Astrocyte (in vitro differentiated cells and primary cell): ENCODE measurements at regions not wholly inside any gene's neighbourhood (a gene's known extent, or its start where the extent isn't known, plus 50 kb on each side); places are given as distances from the start of the nearest gene placed in this dataset.

Experiments
- DNase-seq: peaks from one replicate; pipeline ENCODE4 v3.0.0-alpha.2; 2010; ENCODE audit warnings: low read depth
- FAIRE-seq: peaks from 2 replicates; lab custom pipeline; 2011; peaks lifted over from hg19 to GRCh38; lab: Jason Lieb, UNC
- H2AFZ ChIP-seq: 2 replicates; pipeline ENCODE4 v1.6.0; 2012; ENCODE audit warnings: low read depth, low read length, inconsistent platforms
- H3K27ac ChIP-seq: 2 replicates; pipeline ENCODE4 v1.5.1; 2011; ENCODE audit warnings: low read depth, low read length, inconsistent platforms
- H3K27me3 ChIP-seq: 2 replicates; pipeline ENCODE4 v1.6.0; 2011; ENCODE audit warnings: low read length, inconsistent platforms; ENCODE audit not compliant: insufficient read depth
- H3K36me3 ChIP-seq: 2 replicates; pipeline ENCODE4 v1.5.1; 2011; ENCODE audit warnings: low read length, inconsistent platforms; ENCODE audit not compliant: insufficient read depth
- H3K4me1 ChIP-seq: 2 replicates; pipeline ENCODE4 v1.5.1; 2011; ENCODE audit warnings: low read length, inconsistent platforms; ENCODE audit not compliant: insufficient read depth
- H3K4me2 ChIP-seq: 2 replicates; pipeline ENCODE4 v1.6.0; 2012; ENCODE audit warnings: low read length, inconsistent platforms
- H3K4me3 ChIP-seq: 2 replicates; pipeline ENCODE4 v1.5.1; 2011; ENCODE audit warnings: low read depth, mild to moderate bottlenecking, low read length, inconsistent platforms; ENCODE audit not compliant: insufficient read depth
- H3K79me2 ChIP-seq: 2 replicates; pipeline ENCODE4 v1.6.0; 2012; ENCODE audit warnings: mild to moderate bottlenecking, low read length, inconsistent platforms; ENCODE audit not compliant: insufficient read depth
- H3K9ac ChIP-seq: 2 replicates; pipeline ENCODE4 v1.6.0; 2012; ENCODE audit warnings: mild to moderate bottlenecking, low read length, inconsistent platforms
- H3K9me3 ChIP-seq: 2 replicates; pipeline ENCODE4 v1.5.1; 2012; ENCODE audit warnings: low read depth, mild to moderate bottlenecking, low read length, inconsistent platforms; ENCODE audit not compliant: insufficient read depth
- H4K20me1 ChIP-seq: 2 replicates; pipeline ENCODE4 v1.6.0; 2012; ENCODE audit warnings: low read length, inconsistent platforms; ENCODE audit not compliant: insufficient read depth
- H3K27ac Mint-ChIP-seq: one replicate; pipeline ENCODE4 v1.8.0; 2021; ENCODE audit warnings: mild to moderate bottlenecking, mixed read lengths; ENCODE audit not compliant: unreplicated experiment
- H3K27me3 Mint-ChIP-seq: one replicate; pipeline ENCODE4 v1.8.0; 2021; ENCODE audit warnings: low read depth, mixed read lengths; ENCODE audit not compliant: unreplicated experiment
- H3K36me3 Mint-ChIP-seq: one replicate; pipeline ENCODE4 v1.8.0; 2021; ENCODE audit warnings: low read depth, mixed read lengths; ENCODE audit not compliant: unreplicated experiment
- H3K4me1 Mint-ChIP-seq: one replicate; pipeline ENCODE4 v1.8.0; 2021; ENCODE audit warnings: low read depth, mixed read lengths; ENCODE audit not compliant: unreplicated experiment
- H3K4me3 Mint-ChIP-seq: one replicate; pipeline ENCODE4 v1.8.0; 2021; ENCODE audit warnings: mild to moderate bottlenecking, moderate library complexity, mixed read lengths; ENCODE audit not compliant: unreplicated experiment
- H3K9me3 Mint-ChIP-seq: one replicate; pipeline ENCODE4 v1.8.0; 2021; ENCODE audit warnings: mild to moderate bottlenecking, mixed read lengths; ENCODE audit not compliant: unreplicated experiment
- CTCF ChIP-seq: IDR thresholded peaks from 2 replicates; pipeline ENCODE4 v1.5.1; 2011; ENCODE audit warnings: low read depth, mild to moderate bottlenecking, inconsistent platforms, low read length, moderate library complexity; ENCODE audit not compliant: insufficient read depth
- EZH2 ChIP-seq: IDR thresholded peaks from 2 replicates; pipeline ENCODE4 v1.6.1; 2012; ENCODE audit warnings: mild to moderate bottlenecking, low read length, inconsistent platforms; ENCODE audit not compliant: insufficient read depth

GRCh38 chr2:188024811-188025210 lies 266.9 kb upstream of the GULP1 start:
- Histone ChIP-seq H3K9ac (no peak overlapping the region), H3K27me3 (no peaks in the 10 kb centered on the region), H2AFZ (no peak overlapping the region), H3K36me3 (no peaks in the 10 kb centered on the region), H3K4me3 (no peak overlapping the region), H3K9me3 (peaks cover 2% of the 10 kb centered on the region), H3K4me1 (no peaks in the 10 kb centered on the region), H4K20me1 (no peaks in the 10 kb centered on the region), H3K27ac (no peak overlapping the region), H3K4me2 (no peak overlapping the region), H3K79me2 (no peaks in the 10 kb centered on the region)
- FAIRE-seq, result no peak
- no peak for TF ChIP-seq CTCF
- no peak for TF ChIP-seq EZH2
- Mint-ChIP-seq H3K4me3 (no peak overlapping the region), H3K9me3 (peaks cover 5% of the 10 kb centered on the region), H3K4me1 (no peaks in the 10 kb centered on the region), H3K27me3 (no peaks in the 10 kb centered on the region), H3K27ac (no peak overlapping the region), H3K36me3 (no peaks in the 10 kb centered on the region)
- no peak for DNase-seq

- Histone ChIP-seq H2AFZ (no peak overlapping the region), H3K36me3 (no peaks in the 10 kb centered on the region), H3K27me3 (no peaks in the 10 kb centered on the region), H3K9me3 (no peaks in the 10 kb centered on the region), H3K27ac (no peak overlapping the region), H3K79me2 (no peaks in the 10 kb centered on the region), H3K9ac (no peak overlapping the region), H3K4me1 (no peaks in the 10 kb centered on the region), H3K4me3 (no peak overlapping the region), H3K4me2 (no peak overlapping the region), H4K20me1 (no peaks in the 10 kb centered on the region)
- Mint-ChIP-seq H3K27me3 (no peaks in the 10 kb centered on the region), H3K27ac (no peak overlapping the region), H3K36me3 (no peaks in the 10 kb centered on the region), H3K4me3 (no peak overlapping the region), H3K4me1 (no peaks in the 10 kb centered on the region), H3K9me3 (peaks cover 2% of the 10 kb centered on the region)
- FAIRE-seq (no peak), DNase-seq (no peak)
- TF ChIP-seq EZH2 (no peak), CTCF (no peak)
Measured at GRCh38 chr2:188028739-188029138, 262.9 kb upstream of the GULP1 start.

- FAIRE-seq, result no peak
Measured at GRCh38 chr2:188032306-188032705, 259.4 kb upstream of the GULP1 start.

More at GRCh38 chr2:188032306-188032705, 259.4 kb upstream of the GULP1 start:
- Histone ChIP-seq H3K9ac (no peak overlapping the region), H3K27ac (no peak overlapping the region), H3K4me1 (no peaks in the 10 kb centered on the region), H3K27me3 (no peaks in the 10 kb centered on the region), H3K4me2 (no peak overlapping the region), H2AFZ (no peak overlapping the region), H3K4me3 (no peak overlapping the region), H3K36me3 (no peaks in the 10 kb centered on the region), H3K9me3 (no peaks in the 10 kb centered on the region), H4K20me1 (no peaks in the 10 kb centered on the region), H3K79me2 (no peaks in the 10 kb centered on the region)
- no peaks in the 10 kb centered on the region for H3K9me3 Mint-ChIP-seq
- TF ChIP-seq EZH2 (no peak), CTCF (no peak)
- no peaks in the 10 kb centered on the region for H3K36me3 Mint-ChIP-seq
- H3K4me1 Mint-ChIP-seq, result no peaks in the 10 kb centered on the region
- no peak overlapping the region for H3K27ac Mint-ChIP-seq
- no peak for DNase-seq
- H3K4me3 Mint-ChIP-seq, result no peak overlapping the region
- no peaks in the 10 kb centered on the region for H3K27me3 Mint-ChIP-seq
